ENCODE measurements at regions not wholly inside any gene's neighbourhood (a gene's known extent, or its start where the extent isn't known, plus 50 kb on each side); places are given as distances from the start of the nearest gene placed in this dataset.

DNA sequence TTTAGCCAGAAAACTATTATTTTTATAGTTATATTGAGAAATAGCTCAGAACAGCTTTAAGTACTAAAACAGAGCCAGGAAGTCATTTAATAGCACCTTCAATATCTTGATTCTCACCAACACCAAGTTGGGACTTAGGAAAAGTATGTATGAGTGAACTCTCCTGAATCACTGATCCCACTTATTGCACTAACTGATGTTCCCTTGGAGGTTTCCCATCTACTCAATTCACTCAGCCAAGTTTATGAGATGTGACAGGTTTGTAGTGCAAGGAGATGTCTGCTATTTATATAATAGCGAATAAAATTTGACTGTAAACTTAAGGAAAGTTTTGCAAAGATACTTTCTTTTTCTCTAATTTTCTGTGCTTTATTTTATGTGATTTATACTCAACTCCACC lies 1147.6 kb upstream of the PCDH20 start:
- TF ChIP-seq EZH2 (optimal IDR thresholded peaks at IDR 0.05; ENCODE audit: low read depth, low read length) (no peak), EZH2phosphoT487 (IDR thresholded peaks at IDR 0.05; ENCODE audit: low read length) (no peak)
- TF ChIP-seq, protein P1, sequence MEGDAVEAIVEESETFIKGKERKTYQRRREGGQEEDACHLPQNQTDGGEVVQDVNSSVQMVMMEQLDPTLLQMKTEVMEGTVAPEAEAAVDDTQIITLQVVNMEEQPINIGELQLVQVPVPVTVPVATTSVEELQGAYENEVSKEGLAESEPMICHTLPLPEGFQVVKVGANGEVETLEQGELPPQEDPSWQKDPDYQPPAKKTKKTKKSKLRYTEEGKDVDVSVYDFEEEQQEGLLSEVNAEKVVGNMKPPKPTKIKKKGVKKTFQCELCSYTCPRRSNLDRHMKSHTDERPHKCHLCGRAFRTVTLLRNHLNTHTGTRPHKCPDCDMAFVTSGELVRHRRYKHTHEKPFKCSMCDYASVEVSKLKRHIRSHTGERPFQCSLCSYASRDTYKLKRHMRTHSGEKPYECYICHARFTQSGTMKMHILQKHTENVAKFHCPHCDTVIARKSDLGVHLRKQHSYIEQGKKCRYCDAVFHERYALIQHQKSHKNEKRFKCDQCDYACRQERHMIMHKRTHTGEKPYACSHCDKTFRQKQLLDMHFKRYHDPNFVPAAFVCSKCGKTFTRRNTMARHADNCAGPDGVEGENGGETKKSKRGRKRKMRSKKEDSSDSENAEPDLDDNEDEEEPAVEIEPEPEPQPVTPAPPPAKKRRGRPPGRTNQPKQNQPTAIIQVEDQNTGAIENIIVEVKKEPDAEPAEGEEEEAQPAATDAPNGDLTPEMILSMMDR (IDR thresholded peaks at IDR 0.05; ENCODE audit: low read length), result no peak
- no peak for DNase-seq
- Histone ChIP-seq H2AFZ (ENCODE audit: low read length) (no peak overlapping the region), H3K4me3 (ENCODE audit: low read length) (no peak overlapping the region), H3K4me1 (ENCODE audit: low read length) (no peaks in the 10 kb centered on the region), H3K4me2 (ENCODE audit: low read depth, low read length) (no peak overlapping the region), H3K9me2 (replicated peaks; ENCODE audit: insufficient read depth, low read length) (no peaks in the 10 kb centered on the region), H3K27ac (ENCODE audit: low read length) (no peak overlapping the region), H3F3A (ENCODE audit: insufficient read depth, low read length) (no peaks in the 10 kb centered on the region), H3K36me3 (replicated peaks; ENCODE audit: insufficient read depth, low read length) (no peaks in the 10 kb centered on the region), H4K20me1 (ENCODE audit: insufficient read depth, low read length) (no peaks in the 10 kb centered on the region), H3K9ac (ENCODE audit: low read length) (no peak overlapping the region), H3K27me3 (replicated peaks; ENCODE audit: insufficient read depth, low read length) (no peaks in the 10 kb centered on the region), H3K9me3 (replicated peaks; ENCODE audit: insufficient read depth, low read length) (no peaks in the 10 kb centered on the region), H3K79me2 (ENCODE audit: low read length) (no peaks in the 10 kb centered on the region)

DNA sequence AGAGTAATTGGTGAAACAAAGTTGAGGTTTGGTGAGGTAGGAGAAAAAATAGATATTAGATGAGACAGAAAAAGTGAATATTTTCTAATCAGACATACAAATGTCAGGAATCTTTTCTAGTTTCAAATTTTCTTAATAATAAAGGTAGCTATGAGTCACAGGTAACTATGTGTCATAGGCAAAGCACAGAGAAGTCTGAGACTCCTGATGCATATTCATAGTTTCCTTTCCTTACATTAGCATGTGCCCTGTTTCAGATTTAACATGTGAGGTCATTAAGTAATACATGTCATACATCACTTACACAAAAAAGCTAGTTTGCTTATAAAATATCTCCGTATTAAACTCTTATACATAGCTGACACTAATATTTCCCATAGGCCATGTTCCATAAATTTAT lies 1141.3 kb upstream of the PCDH20 start:
- Histone ChIP-seq H3K27me3 (replicated peaks; ENCODE audit: insufficient read depth, low read length) (no peaks in the 10 kb centered on the region), H2AFZ (ENCODE audit: low read length) (no peak overlapping the region), H3K4me3 (ENCODE audit: low read length) (no peak overlapping the region), H3F3A (ENCODE audit: insufficient read depth, low read length) (no peaks in the 10 kb centered on the region), H3K27ac (ENCODE audit: low read length) (no peak overlapping the region), H3K9me2 (replicated peaks; ENCODE audit: insufficient read depth, low read length) (no peaks in the 10 kb centered on the region), H3K36me3 (replicated peaks; ENCODE audit: insufficient read depth, low read length) (no peaks in the 10 kb centered on the region), H3K79me2 (ENCODE audit: low read length) (no peaks in the 10 kb centered on the region), H3K4me1 (ENCODE audit: low read length) (no peaks in the 10 kb centered on the region), H4K20me1 (ENCODE audit: insufficient read depth, low read length) (no peaks in the 10 kb centered on the region), H3K4me2 (ENCODE audit: low read depth, low read length) (no peak overlapping the region), H3K9ac (ENCODE audit: low read length) (no peak overlapping the region), H3K9me3 (replicated peaks; ENCODE audit: insufficient read depth, low read length) (no peaks in the 10 kb centered on the region)
- TF ChIP-seq EZH2 (optimal IDR thresholded peaks at IDR 0.05; ENCODE audit: low read depth, low read length), result no peak
- TF ChIP-seq, protein P1 (IDR thresholded peaks at IDR 0.05; ENCODE audit: low read length), result no peak
- no peak for TF ChIP-seq EZH2phosphoT487 (IDR thresholded peaks at IDR 0.05; ENCODE audit: low read length)
- no peak for DNase-seq

DNA sequence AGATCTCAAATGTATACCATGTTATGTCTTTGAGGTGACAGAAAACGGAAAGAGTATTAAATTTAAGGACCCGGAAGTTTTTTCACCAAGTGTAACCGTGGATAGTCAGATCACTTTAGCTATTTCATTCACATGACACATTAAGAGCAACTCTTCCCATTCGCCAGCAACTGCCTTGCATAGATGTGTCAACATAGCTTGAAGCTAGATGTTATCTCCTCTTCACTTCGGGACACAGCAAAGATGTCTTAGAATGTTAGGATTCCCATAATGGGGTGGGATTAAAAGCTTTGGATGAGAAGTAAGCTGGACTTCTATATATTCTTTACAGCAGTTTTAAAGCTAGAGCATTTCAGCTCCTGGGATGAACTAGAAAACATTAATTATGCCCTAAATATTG lies 1135.9 kb upstream of the PCDH20 start:
- Histone ChIP-seq H3F3A (ENCODE audit: insufficient read depth, low read length) (no peaks in the 10 kb centered on the region), H3K9me3 (replicated peaks; ENCODE audit: insufficient read depth, low read length) (no peaks in the 10 kb centered on the region), H3K4me2 (ENCODE audit: low read depth, low read length) (no peak overlapping the region), H3K27ac (ENCODE audit: low read length) (no peak overlapping the region), H3K36me3 (replicated peaks; ENCODE audit: insufficient read depth, low read length) (no peaks in the 10 kb centered on the region), H4K20me1 (ENCODE audit: insufficient read depth, low read length) (no peaks in the 10 kb centered on the region), H3K4me3 (ENCODE audit: low read length) (no peak overlapping the region), H3K79me2 (ENCODE audit: low read length) (no peaks in the 10 kb centered on the region), H3K27me3 (replicated peaks; ENCODE audit: insufficient read depth, low read length) (no peaks in the 10 kb centered on the region), H3K9ac (ENCODE audit: low read length) (no peak overlapping the region), H2AFZ (ENCODE audit: low read length) (no peak overlapping the region), H3K4me1 (ENCODE audit: low read length) (no peaks in the 10 kb centered on the region), H3K9me2 (replicated peaks; ENCODE audit: insufficient read depth, low read length) (no peaks in the 10 kb centered on the region)
- no peak for DNase-seq
- no peak for TF ChIP-seq EZH2 (optimal IDR thresholded peaks at IDR 0.05; ENCODE audit: low read depth, low read length)
- TF ChIP-seq EZH2phosphoT487 (IDR thresholded peaks at IDR 0.05; ENCODE audit: low read length), result no peak
- TF ChIP-seq, protein P1 (IDR thresholded peaks at IDR 0.05; ENCODE audit: low read length), result no peak

Measured in MM.1S (cell line).